ENCODE measurements at regions not wholly inside any gene's neighbourhood (a gene's known extent, or its start where the extent isn't known, plus 50 kb on each side); places are given as distances from the start of the nearest gene placed in this dataset.

- no peak for TF ChIP-seq CTCF (IDR thresholded peaks at IDR 0.05; ENCODE audit: low read depth, low read length, poor library complexity, severe bottlenecking)
- no peak for TF ChIP-seq EZH2phosphoT487 (IDR thresholded peaks at IDR 0.05; ENCODE audit: borderline replicate concordance, low read length)
Observed at GRCh38 chr18:78849458-78849857, 130.2 kb upstream of the SALL3 start.
